ENCODE measurements at regions not wholly inside any gene's neighbourhood (a gene's known extent, or its start where the extent isn't known, plus 50 kb on each side); places are given as distances from the start of the nearest gene placed in this dataset.

DNA sequence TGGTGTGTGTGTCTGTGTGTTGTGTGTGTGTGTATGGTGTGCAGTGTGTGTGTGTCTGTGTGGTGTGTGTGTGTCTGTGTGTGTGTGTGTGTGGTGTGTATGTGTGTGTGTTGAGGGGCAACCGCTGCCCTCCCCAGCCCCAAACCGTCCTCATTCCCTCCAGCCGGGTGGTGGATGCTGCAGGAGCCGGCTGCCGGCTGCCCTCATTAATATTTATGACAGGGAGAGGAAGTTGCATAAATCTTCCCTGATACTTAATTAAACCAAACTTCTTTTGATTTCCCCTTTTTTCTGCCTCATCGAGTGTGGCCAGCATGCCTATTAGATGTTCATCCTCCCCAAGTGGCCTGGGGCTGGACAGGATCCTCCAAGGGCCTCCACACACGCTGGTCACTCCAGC, 121.4 kb upstream of the MVB12B start:
- no peaks in the 10 kb centered on the region for H3K9me3 ChIP-seq (ENCODE audit: low read depth, low read length)
- no peaks in the 10 kb centered on the region for H4K20me1 ChIP-seq (ENCODE audit: insufficient read depth, low read length)
- no peak overlapping the region for H3K4me3 ChIP-seq (ENCODE audit: insufficient read depth, low read length)
- no peak overlapping the region for H3K4me2 ChIP-seq (ENCODE audit: insufficient read depth, low read length)
- no peak for DNase-seq (ENCODE audit: insufficient read length, low spot score, missing footprints)
- H3K27ac ChIP-seq (ENCODE audit: low read depth, low read length), result no peak overlapping the region
- no peak overlapping the region for H2AFZ ChIP-seq (ENCODE audit: low read length)
- peaks cover 11% of the 10 kb centered on the region for H3K27me3 ChIP-seq (ENCODE audit: insufficient read depth, low read length)
- no peaks in the 10 kb centered on the region for H3K36me3 ChIP-seq (ENCODE audit: insufficient read depth, low read length)
- no peaks in the 10 kb centered on the region for H3K4me1 ChIP-seq (ENCODE audit: insufficient read depth, low read length)
- no peaks in the 10 kb centered on the region for H3K79me2 ChIP-seq (ENCODE audit: insufficient read depth, low read length)
- TF ChIP-seq, protein P1, sequence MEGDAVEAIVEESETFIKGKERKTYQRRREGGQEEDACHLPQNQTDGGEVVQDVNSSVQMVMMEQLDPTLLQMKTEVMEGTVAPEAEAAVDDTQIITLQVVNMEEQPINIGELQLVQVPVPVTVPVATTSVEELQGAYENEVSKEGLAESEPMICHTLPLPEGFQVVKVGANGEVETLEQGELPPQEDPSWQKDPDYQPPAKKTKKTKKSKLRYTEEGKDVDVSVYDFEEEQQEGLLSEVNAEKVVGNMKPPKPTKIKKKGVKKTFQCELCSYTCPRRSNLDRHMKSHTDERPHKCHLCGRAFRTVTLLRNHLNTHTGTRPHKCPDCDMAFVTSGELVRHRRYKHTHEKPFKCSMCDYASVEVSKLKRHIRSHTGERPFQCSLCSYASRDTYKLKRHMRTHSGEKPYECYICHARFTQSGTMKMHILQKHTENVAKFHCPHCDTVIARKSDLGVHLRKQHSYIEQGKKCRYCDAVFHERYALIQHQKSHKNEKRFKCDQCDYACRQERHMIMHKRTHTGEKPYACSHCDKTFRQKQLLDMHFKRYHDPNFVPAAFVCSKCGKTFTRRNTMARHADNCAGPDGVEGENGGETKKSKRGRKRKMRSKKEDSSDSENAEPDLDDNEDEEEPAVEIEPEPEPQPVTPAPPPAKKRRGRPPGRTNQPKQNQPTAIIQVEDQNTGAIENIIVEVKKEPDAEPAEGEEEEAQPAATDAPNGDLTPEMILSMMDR (IDR thresholded peaks at IDR 0.05; ENCODE audit: extremely low read depth, low read depth, low read length), result no peak

DNA sequence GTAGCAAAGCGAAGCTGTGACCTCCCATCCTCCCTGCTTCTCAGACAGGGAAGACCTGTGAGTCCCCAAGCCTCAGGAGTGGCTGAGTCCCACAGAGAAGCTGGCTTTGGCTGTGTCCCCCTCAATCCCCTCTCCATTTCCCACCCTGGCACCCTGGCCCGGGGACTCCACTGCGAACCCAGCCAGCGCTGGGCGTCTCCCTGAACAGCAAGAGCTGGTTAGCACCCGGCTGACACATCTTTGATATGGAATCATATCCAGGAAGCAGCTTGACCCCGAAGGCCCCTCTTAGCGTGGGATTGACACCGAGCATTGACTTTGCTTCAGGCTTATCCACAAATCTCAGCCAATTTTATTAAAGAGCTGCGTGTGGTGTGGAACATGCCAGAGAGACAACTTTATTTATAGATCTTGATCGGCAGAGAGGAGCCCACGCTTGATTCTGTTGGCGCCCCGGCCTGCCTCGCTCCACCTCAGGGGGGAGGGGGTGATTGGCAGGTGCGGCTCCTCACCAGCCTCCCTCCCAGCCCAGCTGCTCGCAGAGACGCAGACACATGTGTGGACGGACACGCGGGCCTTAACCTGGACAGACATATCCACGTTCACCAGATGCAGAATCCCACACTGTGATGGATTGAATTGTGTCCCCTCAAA, 120.7 kb upstream of the MVB12B start:
- H3K27me3 ChIP-seq (ENCODE audit: insufficient read depth, low read length), result peaks cover 11% of the 10 kb centered on the region
- no peak for DNase-seq (ENCODE audit: insufficient read length, low spot score, missing footprints)
- H4K20me1 ChIP-seq (ENCODE audit: insufficient read depth, low read length), result no peaks in the 10 kb centered on the region

DNA sequence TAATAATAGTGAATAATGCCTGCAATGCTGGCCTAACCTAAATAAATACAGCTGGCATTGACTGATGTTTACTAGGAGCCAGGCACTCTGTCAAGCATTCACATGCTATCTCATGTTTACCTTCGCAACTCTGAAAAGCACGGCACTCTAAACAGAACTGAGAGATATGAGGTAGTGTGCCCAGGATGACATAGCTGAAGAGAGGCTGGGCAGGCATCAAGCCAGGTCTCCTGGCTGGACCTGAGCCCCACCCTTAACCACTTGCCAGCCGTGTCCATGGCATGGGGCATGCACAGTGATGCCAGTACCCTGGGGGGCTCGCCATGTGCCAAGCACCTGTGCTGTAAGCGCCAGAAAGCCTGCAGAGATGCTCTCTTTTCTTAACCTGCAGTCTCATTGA, 119.4 kb upstream of the MVB12B start:
- no peak for DNase-seq (ENCODE audit: insufficient read length, low spot score, missing footprints)
- Histone ChIP-seq H3K79me2 (ENCODE audit: insufficient read depth, low read length) (no peaks in the 10 kb centered on the region), H3K9me3 (ENCODE audit: low read depth, low read length) (no peaks in the 10 kb centered on the region), H4K20me1 (ENCODE audit: insufficient read depth, low read length) (no peaks in the 10 kb centered on the region), H3K27ac (ENCODE audit: low read depth, low read length) (no peak overlapping the region), H3K27me3 (ENCODE audit: insufficient read depth, low read length) (peaks cover 9% of the 10 kb centered on the region), H2AFZ (ENCODE audit: low read length) (no peak overlapping the region), H3K4me3 (ENCODE audit: insufficient read depth, low read length) (no peak overlapping the region), H3K36me3 (ENCODE audit: insufficient read depth, low read length) (no peaks in the 10 kb centered on the region), H3K4me2 (ENCODE audit: insufficient read depth, low read length) (no peak overlapping the region), H3K4me1 (ENCODE audit: insufficient read depth, low read length) (no peaks in the 10 kb centered on the region)
- TF ChIP-seq, protein P1 (IDR thresholded peaks at IDR 0.05; ENCODE audit: extremely low read depth, low read depth, low read length), result no peak

More for the DNA sequence above, 120.7 kb upstream of the MVB12B start:
- TF ChIP-seq, protein P1 (IDR thresholded peaks at IDR 0.05; ENCODE audit: extremely low read depth, low read depth, low read length), result no peak
- no peak overlapping the region for H3K27ac ChIP-seq (ENCODE audit: low read depth, low read length)
- no peaks in the 10 kb centered on the region for H3K79me2 ChIP-seq (ENCODE audit: insufficient read depth, low read length)
- no peaks in the 10 kb centered on the region for H3K36me3 ChIP-seq (ENCODE audit: insufficient read depth, low read length)
- H3K4me1 ChIP-seq (ENCODE audit: insufficient read depth, low read length), result no peaks in the 10 kb centered on the region
- no peak overlapping the region for H3K4me2 ChIP-seq (ENCODE audit: insufficient read depth, low read length)
- no peak overlapping the region for H3K4me3 ChIP-seq (ENCODE audit: insufficient read depth, low read length)
- no peak overlapping the region for H2AFZ ChIP-seq (ENCODE audit: low read length)
- no peaks in the 10 kb centered on the region for H3K9me3 ChIP-seq (ENCODE audit: low read depth, low read length)

DNA sequence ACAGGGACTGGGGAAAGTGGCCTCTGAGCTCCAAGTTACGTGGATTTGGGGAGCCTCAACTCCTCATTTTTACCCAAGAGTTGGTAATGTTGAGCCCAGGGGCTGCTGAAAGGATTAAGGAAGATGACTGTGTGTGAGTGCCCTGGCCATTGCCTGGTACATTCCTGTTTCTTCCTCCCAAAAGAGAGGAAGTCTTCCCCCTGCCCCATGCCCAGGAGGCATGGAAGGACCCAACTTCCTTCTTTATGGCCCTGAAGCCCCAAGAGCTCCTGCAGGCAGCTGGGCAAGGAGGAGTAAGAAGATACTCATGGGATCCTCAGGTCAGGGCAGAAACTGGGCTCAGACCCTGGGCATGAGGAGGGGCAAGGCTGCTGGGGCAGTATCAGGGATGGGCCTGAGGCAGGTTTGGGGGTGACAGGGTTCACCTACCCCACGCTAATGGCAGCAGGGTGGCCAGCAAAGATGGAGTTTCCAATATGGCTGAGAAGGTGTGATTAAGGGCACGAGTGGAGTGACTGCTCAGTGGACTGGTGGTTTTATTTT, 118.3 kb upstream of the MVB12B start:
- Histone ChIP-seq H3K27ac (ENCODE audit: low read depth, low read length) (no peak overlapping the region), H3K4me1 (ENCODE audit: insufficient read depth, low read length) (no peaks in the 10 kb centered on the region), H4K20me1 (ENCODE audit: insufficient read depth, low read length) (no peaks in the 10 kb centered on the region), H3K4me2 (ENCODE audit: insufficient read depth, low read length) (no peak overlapping the region), H3K79me2 (ENCODE audit: insufficient read depth, low read length) (no peaks in the 10 kb centered on the region), H3K4me3 (ENCODE audit: insufficient read depth, low read length) (no peak overlapping the region), H3K9me3 (ENCODE audit: low read depth, low read length) (peaks cover 5% of the 10 kb centered on the region), H3K27me3 (ENCODE audit: insufficient read depth, low read length) (peaks cover 9% of the 10 kb centered on the region), H2AFZ (ENCODE audit: low read length) (no peak overlapping the region), H3K36me3 (ENCODE audit: insufficient read depth, low read length) (no peaks in the 10 kb centered on the region)
- no peak for DNase-seq (ENCODE audit: insufficient read length, low spot score, missing footprints)
- TF ChIP-seq, protein P1 (IDR thresholded peaks at IDR 0.05; ENCODE audit: extremely low read depth, low read depth, low read length), result no peak

All from osteoblast (primary cell).